GM19025 (cell line): ENCODE measurements at regions not wholly inside any gene's neighbourhood (a gene's known extent, or its start where the extent isn't known, plus 50 kb on each side); places are given as distances from the start of the nearest gene placed in this dataset.

Source experiments
- ATAC-seq: cut with Tn5 transposase; IDR thresholded peaks from one replicate; pipeline ENCODE4 v1.9.1; 2021; ENCODE audit warnings: mild to moderate bottlenecking, low read depth, moderate library complexity; ENCODE audit not compliant: unreplicated experiment

DNA sequence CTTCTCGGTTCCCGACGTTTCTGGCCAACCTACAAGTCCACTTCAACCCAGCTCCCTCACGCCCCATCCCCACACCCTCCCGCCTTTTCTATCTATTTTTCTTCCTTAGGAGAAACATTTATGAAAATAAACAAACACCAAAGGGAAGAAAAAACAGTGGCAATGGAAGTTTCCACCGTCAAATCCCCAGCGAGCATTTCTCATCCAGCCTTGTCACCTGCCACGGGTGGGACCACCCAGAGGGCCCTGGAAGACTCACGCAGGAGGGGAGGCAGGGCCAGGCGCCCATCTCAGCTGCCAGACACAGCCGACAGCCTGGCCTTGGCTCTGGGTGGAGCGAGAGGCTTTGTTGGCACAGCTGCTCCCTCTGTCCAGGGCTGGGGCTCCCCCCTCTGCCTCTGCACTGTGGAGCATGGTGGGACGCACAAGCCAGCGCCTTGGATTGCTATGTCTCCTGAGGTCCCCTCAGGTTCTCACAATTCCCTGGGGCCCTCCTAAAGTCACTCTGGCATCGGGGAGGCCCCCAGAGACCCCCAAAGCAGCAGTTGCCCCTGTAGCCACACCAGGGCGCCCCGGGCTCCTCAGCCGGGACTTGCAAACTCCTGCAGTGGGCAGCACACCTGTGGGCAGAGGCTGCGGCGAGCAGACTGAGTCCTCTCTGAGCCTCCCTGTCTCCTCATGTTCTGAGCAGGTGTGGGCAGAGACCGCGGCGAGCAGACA lies 395.7 kb upstream of the SALL3 start:
- ATAC-seq, result no peak

DNA sequence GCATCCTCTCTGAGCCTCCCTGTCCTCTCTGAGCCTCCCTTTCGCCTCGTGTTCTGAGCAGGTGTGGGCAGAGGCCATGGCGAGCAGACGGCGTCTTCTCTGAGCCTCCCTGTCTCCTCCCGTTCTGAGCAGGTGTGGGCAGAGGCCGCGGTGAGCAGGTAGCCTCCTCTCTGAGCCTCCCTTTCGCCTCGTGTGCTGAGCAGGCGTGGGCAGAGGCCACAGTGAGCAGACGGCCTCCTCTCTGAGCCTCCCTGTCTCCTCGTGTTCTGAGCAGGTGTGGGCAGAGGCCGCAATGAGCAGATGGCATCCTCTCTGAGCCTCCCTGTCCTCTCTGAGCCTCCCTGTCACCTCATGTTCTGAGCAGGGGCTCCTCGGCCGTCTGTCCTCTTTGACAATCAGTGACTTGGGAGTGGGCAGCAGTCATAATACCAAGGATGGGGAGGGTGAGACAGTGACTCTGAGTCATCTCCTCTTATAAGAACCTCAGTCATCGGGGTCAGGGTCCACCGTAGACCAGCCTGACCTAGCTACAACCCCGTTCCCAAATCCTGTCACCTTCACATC lies 395.1 kb upstream of the SALL3 start:
- no peak for ATAC-seq

DNA sequence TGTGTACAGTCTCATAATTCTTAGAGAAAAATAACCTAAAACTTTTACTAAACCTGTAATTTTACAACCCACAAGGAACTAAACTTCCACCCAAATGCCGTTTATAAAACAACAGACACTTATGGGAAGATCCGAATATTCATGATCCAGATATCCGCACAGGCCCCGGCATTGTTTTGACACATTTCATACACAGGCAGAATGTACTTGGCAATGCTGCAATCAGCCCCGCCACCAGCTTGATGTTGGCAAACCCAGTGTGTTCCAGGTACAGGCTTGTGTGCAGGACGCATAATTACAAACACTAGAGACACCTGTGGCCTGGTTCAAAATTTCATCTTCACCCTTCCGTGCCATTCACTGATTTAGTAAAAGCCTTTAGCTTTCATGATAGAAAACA lies 393.0 kb upstream of the SALL3 start:
- no peak for ATAC-seq

DNA sequence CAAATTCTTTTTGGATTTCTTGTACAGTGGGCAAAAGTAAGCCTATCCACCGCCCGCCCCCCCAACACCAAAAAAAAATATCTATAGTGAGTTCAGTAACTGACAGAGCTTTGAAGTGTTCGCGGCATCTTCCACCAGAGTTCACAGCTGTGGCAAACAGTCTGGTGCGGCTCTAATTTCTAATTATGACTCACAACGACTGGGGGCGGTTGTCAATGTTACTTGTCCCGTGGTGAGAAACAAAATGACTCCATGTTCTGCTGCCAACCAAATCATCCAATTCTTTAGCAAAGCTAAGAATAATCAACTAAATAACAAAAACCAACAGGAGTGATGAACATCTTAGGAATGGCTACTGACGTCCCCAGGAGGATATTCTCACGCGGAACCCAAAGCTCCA lies 392.5 kb upstream of the SALL3 start:
- ATAC-seq, result no peak

DNA sequence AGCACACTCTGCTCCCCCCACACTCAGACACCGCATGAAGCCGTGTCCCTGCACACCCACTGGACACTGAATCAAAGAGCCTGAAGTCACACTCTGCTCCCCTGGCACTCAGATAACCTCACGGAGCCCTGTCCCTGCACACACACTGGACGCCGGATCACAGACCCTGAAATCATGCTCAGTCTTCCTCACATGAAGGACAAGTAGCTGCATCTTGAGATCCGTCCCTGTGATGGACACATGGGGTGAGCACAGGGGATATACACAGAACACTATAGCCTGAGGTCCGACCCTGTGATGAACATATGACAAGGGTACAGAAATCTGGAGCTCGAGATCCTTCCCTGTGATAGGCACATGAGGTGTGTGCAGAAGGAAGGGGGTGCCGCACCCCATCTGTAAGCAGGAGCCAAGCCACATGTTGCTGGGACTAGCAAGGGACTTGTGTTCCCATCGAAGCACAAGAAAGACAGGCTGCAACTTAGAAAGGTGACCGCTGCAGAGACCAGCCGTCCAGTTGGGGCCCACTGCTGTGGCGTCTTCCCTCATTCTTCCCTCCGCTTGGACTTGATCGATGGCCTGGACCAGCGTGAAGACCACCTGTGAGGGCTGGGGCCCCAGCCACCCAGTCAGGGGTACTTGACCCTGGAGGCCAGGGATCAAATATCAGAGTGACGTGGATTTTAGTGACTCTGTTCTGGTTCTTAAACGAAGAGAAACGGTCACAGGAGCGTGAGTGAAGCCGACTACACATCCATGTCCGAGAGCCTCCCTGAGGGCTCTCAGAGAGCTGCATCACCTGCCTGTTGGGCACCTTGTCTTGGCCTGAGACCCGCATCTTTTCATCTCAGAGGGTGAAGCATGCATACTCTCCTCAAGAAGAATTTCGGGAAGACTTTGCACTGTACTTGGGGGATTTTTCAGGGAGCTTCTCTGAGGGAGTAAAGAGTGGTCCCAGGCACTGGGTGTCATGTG lies 391.7 kb upstream of the SALL3 start:
- ATAC-seq, result no peak

DNA sequence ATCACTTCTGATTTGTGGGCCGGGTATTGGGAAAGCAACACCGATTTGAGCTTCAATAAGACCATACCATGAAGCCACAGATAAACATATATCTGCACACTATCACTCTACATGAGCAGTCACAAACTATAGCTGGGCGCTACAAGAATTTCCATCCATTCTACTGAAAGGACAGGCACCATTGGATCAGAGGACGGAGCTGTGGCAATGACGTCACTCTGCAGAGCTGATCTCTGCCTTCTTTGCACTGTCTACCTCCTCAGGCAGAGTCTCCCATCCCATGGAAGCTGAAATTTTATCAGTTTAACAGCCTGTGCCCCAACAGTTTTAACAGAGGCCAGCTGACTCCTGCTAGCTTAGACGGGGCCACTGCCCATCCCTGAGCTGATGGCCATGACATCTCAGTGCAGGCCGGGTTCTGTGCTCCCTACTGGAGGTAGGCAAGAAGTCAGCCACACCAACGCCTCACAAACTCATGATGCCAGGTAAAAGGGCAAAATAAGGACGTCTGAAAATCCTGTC lies 389.6 kb upstream of the SALL3 start:
- ATAC-seq, result no peak

DNA sequence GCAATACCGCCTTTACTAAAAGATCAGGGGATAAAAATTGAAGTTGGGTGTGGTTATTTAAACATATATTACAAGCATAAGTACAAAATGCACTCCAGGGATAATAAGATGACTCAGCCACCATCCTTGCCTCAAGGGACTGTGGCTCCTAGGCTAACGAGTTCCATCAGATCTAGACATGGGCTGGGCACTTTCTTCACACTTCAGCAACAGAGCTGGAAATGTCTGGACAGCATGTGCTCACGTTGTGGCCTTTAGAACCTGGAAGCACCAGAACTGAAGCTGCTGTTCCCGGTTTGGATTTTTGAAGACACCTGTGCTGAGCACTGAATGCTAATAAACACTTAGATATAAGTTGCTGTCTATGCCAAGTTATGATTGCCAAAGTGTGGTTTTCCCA lies 384.2 kb upstream of the SALL3 start:
- ATAC-seq, result no peak

DNA sequence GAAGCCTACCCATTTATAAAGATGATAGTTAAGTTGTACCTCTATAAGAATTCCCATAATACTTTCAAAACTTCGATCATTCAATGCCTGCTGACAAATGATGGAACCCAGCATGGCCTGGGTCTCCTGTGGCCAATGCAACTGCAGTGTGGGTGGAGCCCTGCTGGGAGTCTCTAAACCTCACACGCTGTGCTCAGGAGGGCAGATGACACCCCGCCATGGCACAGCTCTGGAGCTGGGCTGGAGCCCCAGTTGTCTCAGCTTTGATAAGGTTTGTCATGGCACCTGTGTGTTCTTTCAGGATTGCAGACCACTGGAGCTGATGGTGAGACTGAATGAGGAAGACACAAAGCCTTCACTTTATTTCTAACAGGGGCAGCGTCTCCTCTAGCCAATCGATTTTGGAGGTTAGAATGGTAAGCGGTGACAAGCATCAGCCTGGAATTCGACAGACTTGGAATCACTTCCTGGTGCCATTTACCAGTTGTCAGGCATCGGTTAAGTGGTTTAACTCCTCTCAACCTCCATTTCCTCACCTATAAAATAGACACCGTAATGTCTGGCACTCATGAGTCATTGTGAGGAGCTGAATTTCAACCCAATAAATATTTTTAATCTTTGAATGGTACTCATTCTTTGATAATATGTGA lies 383.6 kb upstream of the SALL3 start:
- no peak for ATAC-seq

DNA sequence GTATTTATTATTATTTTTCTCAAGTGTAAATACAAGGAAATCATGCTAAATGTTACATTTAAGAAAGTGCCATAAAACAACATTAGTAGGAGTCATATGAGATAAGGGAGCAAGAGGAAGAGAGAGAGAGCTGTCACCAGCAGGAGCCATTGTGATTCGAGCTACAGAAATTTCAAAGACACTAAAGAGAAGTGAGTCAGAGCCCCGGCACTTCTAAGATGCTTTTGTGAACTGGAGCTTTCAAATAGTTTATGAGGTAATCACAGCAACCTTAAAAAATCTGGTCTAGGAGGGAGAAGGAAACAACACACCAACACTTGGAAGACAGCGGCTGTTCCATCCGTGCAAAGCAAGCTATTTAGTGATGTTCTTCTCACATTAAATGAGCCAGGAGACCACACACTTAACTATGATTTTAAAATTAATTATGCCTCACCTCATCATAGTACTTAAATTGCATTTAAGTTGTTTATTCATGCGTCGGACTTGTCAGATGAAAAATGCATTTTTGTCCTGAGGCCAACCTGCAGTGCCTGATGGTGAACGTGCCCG lies 382.7 kb upstream of the SALL3 start:
- ATAC-seq, result no peak

DNA sequence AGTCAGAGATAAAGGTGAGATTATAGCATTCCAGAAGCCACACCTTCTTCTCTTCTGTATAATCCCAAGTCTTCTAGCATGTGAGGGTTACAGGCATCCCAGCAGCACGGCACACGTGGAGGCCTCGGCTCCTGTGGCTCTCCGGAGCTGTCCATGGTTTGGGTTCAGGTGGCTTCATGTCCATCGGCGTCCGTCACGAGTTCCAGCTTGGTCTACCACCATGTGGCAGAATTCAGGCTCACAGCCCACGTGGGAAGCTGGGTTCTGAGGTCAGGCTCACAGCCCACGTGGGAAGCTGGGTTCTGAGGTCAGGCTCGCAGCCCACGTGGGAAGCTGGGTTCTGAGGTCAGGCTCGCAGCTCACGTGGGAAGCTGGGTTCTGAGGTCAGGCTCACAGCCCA lies 378.3 kb upstream of the SALL3 start:
- ATAC-seq, result no peak

DNA sequence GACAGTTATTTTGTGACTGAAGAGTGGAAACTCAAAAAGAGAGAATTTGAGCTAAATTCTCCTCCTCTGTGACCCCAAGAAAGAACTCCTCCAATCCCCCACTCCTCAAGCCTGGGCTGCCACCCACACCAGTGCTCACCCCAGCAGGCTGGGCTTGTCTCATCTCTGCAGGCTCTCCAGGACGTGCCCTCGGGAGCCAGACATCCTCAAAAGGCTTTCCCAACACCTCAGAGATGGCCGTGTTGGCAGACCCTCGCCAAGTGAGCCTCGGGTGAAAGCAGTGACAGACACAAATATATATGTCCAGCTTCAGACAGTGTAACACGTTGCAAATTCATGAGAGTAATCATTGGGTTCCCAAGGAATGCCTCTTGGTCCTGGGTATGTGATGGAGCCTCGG lies 377.7 kb upstream of the SALL3 start:
- ATAC-seq, result no peak

DNA sequence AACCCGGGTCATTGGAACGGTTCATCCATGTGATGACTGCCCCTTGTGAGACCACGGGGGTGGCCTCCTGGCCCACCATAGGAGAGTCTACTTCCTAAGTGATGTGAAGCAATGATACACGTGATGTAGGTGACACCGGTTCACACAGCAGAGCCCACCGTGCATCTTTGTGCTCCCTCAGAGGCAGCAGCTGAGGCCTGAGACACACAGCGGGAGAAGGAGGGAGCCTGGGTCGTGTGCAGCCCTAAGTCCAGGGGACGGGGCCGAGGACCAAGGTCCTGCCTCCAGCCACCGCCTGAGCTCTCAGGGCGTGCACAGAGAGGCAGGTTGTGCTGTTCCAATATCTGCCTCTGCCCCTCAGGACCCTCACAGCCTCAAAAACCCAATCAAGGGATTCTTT lies 377.2 kb upstream of the SALL3 start:
- ATAC-seq, result no peak

DNA sequence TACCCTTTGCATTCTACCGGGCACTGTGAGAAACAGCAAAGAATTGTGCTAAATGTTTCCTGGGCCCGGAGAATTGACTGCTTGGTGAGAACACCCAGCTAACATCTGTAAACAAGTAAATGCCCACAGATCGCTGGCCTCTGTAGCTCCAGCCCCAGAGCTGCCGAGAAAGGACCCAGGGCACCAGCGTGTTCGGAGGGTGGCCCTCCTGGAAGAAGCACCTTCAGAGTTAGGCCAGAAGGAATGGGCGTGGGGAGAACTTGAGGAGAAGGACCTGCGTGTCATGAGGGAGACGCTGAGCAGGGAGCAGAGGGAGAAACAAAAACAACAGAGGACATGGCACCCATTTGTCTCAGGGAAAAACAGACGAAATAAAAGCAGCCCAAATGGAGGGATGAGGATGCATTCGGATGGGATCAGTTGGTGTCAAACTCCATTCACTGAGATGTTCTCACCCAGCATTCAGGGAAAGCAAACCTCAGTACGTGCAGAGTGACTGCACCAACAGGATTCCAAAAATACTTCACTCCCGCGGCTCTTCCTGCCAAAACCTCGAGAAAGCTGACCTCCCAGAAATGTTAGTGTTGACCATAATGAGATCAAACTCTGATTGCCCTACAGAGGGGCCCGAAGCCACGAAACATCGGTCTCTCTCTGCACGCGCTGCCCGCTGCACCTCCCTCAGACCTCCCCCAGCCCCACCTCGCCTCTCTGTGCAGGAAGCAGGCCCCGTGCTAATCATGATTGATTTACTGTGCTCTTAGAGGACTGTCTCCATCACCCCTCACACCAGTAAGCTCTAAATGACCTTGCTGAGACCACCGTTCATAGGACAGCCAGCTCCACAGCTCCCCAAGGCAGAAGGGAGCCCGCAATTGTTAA lies 376.3 kb upstream of the SALL3 start:
- no peak for ATAC-seq

DNA sequence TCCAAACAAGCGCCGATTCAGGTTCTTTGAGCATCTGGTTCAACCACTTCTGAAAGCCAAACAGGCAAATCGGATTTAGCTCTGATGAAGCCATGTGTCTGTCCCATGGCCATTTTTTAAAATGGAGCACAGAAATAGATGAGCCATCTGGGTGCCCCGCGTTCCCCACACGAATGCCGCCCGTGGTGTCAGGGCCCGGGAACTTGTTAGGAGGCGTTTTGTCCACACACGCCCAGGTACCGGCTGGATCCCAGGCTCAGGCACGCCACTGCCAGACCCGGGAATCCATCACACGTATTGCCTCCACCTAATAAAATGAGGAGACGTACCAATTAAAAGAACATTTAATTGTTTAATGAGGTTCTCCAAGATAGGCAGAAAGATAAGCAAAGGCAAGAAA lies 374.4 kb upstream of the SALL3 start:
- no peak for ATAC-seq

DNA sequence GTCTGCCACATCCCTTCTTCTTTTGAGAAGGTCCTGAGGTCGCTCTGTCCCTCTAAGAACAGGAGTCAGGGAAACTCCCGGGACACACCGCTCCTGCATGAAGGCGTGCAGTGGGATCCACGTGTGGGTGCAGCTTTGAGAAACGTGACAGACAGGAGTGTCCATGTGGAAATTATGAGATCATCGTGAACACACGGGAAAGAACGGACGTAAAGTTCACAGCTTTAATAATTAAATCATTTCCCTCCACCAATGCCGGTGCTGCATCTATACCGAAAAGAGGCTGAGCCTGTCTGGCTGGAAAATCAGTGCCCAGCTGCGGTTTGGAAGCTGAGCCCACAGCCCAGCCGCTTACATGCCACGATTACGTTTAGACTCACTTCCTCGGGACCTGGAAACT lies 372.4 kb upstream of the SALL3 start:
- ATAC-seq, result no peak

DNA sequence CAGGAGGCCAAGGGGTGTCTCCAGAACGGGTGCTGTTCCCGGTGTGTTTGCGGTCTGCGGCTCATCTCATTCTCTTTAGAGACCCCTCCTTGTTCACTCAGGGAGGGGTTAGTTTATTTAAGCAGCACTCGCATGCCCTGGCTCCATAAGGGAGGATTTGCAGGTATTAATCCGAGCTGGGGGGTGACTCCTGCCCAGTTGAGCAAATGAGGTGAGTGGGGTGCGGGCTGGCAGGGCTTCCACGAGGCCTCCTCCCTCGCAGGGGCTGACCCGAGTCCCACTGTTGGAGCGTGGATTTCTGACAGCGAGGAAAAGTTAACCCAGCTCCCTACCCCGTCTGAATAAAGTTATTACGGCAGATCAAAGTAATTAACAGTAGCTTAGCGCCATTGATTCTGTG lies 371.8 kb upstream of the SALL3 start:
- no peak for ATAC-seq

DNA sequence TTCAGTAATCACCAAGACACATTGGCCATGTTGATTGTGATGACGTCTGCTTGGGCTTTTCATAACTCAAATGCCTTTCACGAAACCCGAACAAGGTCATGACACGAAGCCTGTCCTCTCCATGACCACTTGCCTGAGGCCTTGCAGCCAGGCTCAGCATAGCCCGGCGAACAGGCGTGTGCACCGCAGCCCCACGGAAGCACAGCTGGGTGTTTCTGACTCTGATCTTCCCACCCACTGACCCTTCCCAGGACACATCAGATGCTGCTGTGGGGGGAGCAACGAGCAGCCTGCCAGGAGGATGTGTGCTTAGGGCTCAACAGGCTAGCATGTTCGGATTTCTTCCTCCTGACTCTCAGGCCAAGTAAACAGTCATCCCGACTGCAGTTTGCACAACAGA lies 369.4 kb upstream of the SALL3 start:
- no peak for ATAC-seq

DNA sequence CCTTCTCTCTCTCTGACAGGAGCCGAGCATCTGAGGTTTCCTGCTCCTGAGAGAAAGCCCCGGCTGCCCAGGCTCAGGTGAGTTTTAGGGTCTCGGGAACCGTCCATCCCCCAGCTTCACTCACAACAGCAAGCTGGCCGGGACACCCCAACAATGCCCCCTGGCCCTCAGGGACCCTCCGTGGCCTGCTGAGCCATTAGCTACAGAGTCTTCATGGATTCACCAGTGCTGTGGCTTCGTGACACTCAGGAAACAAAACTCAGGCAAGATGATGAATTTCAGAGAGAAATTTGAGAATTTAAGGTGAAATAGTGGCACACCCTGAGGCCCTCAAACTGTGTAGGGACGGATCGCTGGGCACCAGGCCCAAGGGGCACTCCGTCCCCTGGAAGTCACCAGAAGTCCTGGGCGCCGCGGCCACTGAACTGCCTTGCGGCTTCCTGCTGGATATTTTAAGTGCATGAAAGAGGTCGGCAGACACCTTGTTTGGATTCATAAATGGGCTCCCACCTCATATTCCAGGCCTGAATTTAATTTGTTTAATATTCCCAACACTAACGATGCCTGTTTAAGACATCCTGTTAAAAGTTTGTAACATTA lies 368.3 kb upstream of the SALL3 start:
- no peak for ATAC-seq

DNA sequence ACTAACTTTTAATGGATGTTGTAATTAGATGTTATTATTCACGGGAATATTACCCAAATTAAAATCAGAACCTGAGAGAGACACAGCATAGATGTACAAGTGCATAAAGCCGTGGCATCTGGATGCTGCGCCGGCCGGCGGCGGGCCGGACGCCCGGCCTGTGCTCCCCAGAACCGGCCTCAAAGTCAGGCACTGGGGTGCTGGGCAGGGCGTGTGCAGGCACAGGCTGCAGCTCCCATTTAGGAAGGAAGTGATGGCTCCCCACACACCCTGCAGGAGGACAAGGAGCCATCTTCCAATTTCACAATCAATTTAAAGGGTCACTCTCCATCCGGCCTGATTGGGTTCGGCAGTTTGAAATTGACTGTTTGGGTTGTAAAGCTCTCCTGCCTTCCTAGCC lies 367.7 kb upstream of the SALL3 start:
- no peak for ATAC-seq
